ENCODE measurements at regions not wholly inside any gene's neighbourhood (a gene's known extent, or its start where the extent isn't known, plus 50 kb on each side); places are given as distances from the start of the nearest gene placed in this dataset.

GRCh38 chr2:37439131-37439642 is 94.8 kb downstream of the QPCT start:
- H4K20me1 ChIP-seq (ENCODE audit: insufficient read depth, low read length), result no peaks in the 10 kb centered on the region
- no peak overlapping the region for H3K4me3 ChIP-seq (ENCODE audit: low read depth, low read length, poor library complexity, severe bottlenecking)
- no peak overlapping the region for H3K27ac ChIP-seq (ENCODE audit: low read depth, low read length, poor library complexity, severe bottlenecking)
- ChIA-PET POLR2A (no interaction called here), CTCF (ENCODE audit: unreplicated experiment) (no interaction called here)
- DNase-seq (ENCODE audit: low spot score), result no peak
- no peak overlapping the region for H3K4me2 ChIP-seq (ENCODE audit: low read length)
- BruUV-seq (replicated peaks), result no TSS peak
- no peak overlapping the region for H2AFZ ChIP-seq (ENCODE audit: low read length)
- TF ChIP-seq EZH2phosphoT487 (IDR thresholded peaks at IDR 0.05; ENCODE audit: borderline replicate concordance, low read depth, low read length), result no peak
- TF ChIP-seq, protein P1, sequence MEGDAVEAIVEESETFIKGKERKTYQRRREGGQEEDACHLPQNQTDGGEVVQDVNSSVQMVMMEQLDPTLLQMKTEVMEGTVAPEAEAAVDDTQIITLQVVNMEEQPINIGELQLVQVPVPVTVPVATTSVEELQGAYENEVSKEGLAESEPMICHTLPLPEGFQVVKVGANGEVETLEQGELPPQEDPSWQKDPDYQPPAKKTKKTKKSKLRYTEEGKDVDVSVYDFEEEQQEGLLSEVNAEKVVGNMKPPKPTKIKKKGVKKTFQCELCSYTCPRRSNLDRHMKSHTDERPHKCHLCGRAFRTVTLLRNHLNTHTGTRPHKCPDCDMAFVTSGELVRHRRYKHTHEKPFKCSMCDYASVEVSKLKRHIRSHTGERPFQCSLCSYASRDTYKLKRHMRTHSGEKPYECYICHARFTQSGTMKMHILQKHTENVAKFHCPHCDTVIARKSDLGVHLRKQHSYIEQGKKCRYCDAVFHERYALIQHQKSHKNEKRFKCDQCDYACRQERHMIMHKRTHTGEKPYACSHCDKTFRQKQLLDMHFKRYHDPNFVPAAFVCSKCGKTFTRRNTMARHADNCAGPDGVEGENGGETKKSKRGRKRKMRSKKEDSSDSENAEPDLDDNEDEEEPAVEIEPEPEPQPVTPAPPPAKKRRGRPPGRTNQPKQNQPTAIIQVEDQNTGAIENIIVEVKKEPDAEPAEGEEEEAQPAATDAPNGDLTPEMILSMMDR (conservative IDR thresholded peaks at IDR 0.05; ENCODE audit: low read length), result no peak
- H3K79me2 ChIP-seq (ENCODE audit: insufficient read depth, low read depth, low read length), result no peaks in the 10 kb centered on the region
- no peaks in the 10 kb centered on the region for H3K36me3 ChIP-seq (ENCODE audit: insufficient read depth, low read length)
- no peaks in the 10 kb centered on the region for H3K4me1 ChIP-seq (ENCODE audit: insufficient read depth, low read length, poor library complexity, severe bottlenecking)
- no peaks in the 10 kb centered on the region for H3K9me3 ChIP-seq (ENCODE audit: low read length)
- intact Hi-C loops (cut with micrococcal nuclease; ENCODE audit: unreplicated experiment), result no loop called here
- no peaks in the 10 kb centered on the region for H3K9me2 ChIP-seq (ENCODE audit: insufficient read depth, low read length)

DNA sequence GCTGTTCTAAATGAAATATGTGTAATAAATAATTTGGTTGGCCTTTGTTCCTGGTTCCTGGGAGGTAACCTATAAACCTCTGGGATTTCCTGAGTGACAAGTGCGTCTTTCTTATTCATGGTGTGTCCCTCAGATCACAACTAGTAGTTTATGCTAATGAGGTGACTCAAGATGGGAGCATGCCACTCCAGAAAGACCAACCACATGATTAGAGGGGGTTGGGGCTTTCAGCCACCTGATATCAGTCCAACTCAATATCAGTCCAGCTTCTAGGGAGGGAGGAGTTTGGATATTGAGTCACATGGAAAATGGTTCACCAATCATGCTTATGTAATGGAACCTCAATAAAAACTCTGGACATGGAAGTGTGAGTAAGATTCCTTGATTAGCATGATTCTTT is 96.6 kb downstream of the QPCT start:
- H3K9me2 ChIP-seq (ENCODE audit: insufficient read depth, low read length), result no peaks in the 10 kb centered on the region
- POLR2A ChIA-PET, result interaction anchor here (0.8 kb wide), 1 partner anchor 28 kb away, joined by 3 read pairs; no protein-coding TSS in a partner anchor
- BruUV-seq (replicated peaks), result no TSS peak

DNA sequence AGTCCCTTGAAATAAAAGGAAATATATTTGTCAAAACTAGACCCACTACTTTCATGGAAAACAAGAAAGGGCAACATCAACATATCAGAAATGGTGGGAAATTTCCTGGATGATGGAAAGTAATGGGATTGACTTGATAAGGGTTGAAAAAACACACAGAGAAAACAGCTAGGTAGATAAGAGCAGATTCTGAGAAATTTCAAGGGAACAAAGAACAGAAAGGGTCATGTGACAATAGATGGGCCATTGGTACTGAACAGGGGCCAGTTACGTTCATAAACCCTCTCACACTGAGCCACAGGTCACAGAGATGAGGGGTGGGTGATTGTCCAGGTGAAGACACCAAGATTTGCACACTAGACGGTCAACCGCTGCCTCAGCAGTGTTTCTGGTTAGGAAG is 98.7 kb downstream of the QPCT start:
- H3K27ac ChIP-seq (ENCODE audit: low read depth, low read length, poor library complexity, severe bottlenecking), result no peak overlapping the region
- no peak overlapping the region for H3K4me2 ChIP-seq (ENCODE audit: low read length)
- BruUV-seq (replicated peaks), result no TSS peak
- ChIA-PET POLR2A (no interaction called here), CTCF (ENCODE audit: unreplicated experiment) (no interaction called here)
- H3K4me1 ChIP-seq (ENCODE audit: insufficient read depth, low read length, poor library complexity, severe bottlenecking), result no peaks in the 10 kb centered on the region
- intact Hi-C loops (cut with micrococcal nuclease; ENCODE audit: unreplicated experiment), result no loop called here
- no peaks in the 10 kb centered on the region for H3K9me3 ChIP-seq (ENCODE audit: low read length)
- H2AFZ ChIP-seq (ENCODE audit: low read length), result no peak overlapping the region
- no peak for DNase-seq (ENCODE audit: low spot score)
- no peak overlapping the region for H3K4me3 ChIP-seq (ENCODE audit: low read depth, low read length, poor library complexity, severe bottlenecking)
- no peaks in the 10 kb centered on the region for H3K36me3 ChIP-seq (ENCODE audit: insufficient read depth, low read length)
- no peaks in the 10 kb centered on the region for H4K20me1 ChIP-seq (ENCODE audit: insufficient read depth, low read length)
- TF ChIP-seq, protein P1 (conservative IDR thresholded peaks at IDR 0.05; ENCODE audit: low read length), result no peak
- no peak for TF ChIP-seq EZH2phosphoT487 (IDR thresholded peaks at IDR 0.05; ENCODE audit: borderline replicate concordance, low read depth, low read length)
- no peaks in the 10 kb centered on the region for H3K79me2 ChIP-seq (ENCODE audit: insufficient read depth, low read depth, low read length)
- no peaks in the 10 kb centered on the region for H3K9me2 ChIP-seq (ENCODE audit: insufficient read depth, low read length)

More for the DNA sequence above, 96.6 kb downstream of the QPCT start:
- no peaks in the 10 kb centered on the region for H4K20me1 ChIP-seq (ENCODE audit: insufficient read depth, low read length)
- H3K4me1 ChIP-seq (ENCODE audit: insufficient read depth, low read length, poor library complexity, severe bottlenecking), result no peaks in the 10 kb centered on the region
- no peak for DNase-seq (ENCODE audit: low spot score)
- intact Hi-C loops (cut with micrococcal nuclease; ENCODE audit: unreplicated experiment), result no loop called here
- CTCF ChIA-PET (ENCODE audit: unreplicated experiment), result no interaction called here
- no peaks in the 10 kb centered on the region for H3K36me3 ChIP-seq (ENCODE audit: insufficient read depth, low read length)
- no peak overlapping the region for H3K4me2 ChIP-seq (ENCODE audit: low read length)
- no peaks in the 10 kb centered on the region for H3K79me2 ChIP-seq (ENCODE audit: insufficient read depth, low read depth, low read length)
- H2AFZ ChIP-seq (ENCODE audit: low read length), result no peak overlapping the region
- no peak overlapping the region for H3K4me3 ChIP-seq (ENCODE audit: low read depth, low read length, poor library complexity, severe bottlenecking)
- no peak overlapping the region for H3K27ac ChIP-seq (ENCODE audit: low read depth, low read length, poor library complexity, severe bottlenecking)
- H3K9me3 ChIP-seq (ENCODE audit: low read length), result no peaks in the 10 kb centered on the region
- no peak for TF ChIP-seq EZH2phosphoT487 (IDR thresholded peaks at IDR 0.05; ENCODE audit: borderline replicate concordance, low read depth, low read length)
- TF ChIP-seq, protein P1 (conservative IDR thresholded peaks at IDR 0.05; ENCODE audit: low read length), result no peak
